ENCODE measurements at regions not wholly inside any gene's neighbourhood (a gene's known extent, or its start where the extent isn't known, plus 50 kb on each side); places are given as distances from the start of the nearest gene placed in this dataset.

DNA sequence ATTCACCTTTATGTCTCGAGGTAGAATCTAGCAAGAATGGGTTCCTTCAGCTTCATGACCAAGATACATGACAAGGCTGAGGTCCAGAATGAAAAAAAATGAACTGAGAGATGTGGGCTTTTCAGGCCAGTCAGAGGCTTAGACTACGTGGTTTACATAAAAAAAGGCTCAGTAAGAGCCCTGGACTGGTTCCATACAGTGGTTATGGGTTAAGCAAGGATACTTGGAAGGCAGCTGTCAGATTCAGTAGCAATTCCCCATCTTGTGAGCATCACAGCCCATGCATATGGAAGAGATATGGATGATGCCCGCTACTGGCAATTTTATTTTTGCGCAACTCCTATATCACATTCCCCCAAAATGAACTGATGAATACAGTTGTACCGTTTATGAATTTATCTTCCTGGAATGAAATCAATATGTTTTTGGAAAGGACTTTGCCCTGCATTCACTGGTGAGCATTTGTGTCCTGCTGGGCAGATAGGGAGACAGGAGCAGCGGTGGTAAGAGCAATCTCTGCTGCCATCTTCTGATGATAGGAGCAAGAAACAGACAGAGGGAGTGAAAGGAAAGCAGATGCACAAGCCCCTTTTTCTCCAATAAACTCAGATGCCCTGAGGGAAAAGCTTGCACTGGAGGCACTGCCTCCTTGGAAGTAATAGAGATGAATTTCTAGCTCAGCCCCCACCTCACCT is 280.4 kb downstream of the GALC start:
- DNase-seq: no peak

DNA sequence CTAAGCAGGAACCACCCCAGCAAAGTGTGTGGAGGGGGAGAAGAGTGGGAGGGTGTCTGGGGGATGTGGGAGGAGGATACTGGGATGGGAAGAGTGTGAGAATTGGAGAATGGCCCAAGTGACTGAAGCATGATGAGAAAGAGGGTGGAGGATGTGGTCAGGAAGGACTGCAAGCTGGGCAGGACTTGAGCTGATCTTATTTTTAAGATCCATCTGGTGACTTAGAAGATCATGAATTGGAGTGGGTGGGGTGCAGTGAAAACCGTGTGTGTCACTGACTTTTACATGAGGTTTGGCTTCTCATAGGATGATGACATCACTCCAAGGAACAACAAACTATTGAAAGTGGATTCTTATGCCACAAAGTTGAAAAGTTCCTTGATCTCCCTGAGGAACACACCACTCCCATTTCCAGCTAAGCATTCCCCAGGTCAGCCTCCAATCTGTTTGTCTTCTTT is 287.5 kb downstream of the GALC start:
- peak; percentile 46 for DNase-seq

- no peak for DNase-seq
Measured at GRCh38 chr14:87698481-87698880, 294.5 kb downstream of the GALC start.

DNA sequence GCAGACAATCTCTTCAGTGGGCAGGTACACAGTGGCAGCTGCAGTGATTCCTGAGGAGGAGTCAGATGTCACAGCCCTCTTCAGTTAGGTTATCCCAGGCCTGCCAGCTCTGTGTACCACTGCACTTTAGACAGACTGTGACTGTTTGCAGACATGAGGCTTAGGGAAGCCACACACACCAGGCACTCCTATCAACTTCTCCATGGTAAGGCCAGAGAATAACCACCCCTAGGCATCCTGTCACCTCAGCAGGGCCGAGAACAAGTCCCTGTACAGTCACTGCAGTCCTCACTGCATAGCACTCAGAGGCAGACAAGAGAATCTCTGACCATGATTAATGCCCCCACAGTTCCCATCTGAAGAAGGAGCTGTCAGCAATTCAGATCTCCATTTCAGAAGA is 296.5 kb downstream of the GALC start:
- DNase-seq: no peak

DNA sequence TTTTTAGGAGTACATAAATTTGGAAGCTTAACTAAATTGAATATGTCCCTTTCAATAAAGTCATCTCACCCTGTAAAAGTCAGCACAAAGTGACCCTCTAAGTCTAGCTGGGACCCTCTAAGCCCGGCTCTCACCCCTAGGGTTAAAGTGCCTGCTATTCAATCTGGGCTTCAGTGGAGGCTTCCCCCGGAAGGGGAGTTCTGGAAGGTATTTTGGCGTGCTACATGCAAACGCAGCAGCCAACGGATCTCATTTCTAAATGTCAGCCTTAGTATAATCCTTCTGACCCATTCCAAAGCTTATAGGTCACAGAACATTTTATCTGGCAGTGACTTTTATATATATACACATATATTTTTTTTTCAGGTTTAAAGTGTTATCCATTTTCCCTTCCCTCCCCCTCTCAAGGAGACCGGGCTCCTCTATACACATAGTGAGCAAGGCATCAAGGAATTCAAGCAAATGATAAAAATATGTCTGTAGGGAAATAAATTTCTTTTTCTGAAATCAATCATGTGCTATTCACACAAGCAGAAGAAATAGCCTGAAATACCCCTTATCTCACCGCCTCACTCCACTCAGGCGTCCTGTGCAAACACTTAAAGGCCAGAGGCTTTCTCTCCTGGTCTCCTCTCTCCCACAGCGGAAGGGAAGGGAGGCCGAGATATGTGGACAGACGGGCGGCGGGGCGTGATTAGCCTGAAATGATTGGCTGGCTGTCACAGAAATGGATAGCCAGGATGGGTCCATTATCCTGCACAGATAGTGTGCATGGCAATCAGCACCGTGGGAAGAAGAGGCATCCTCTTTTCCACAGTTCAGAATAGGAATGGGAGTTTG is 301.7 kb downstream of the GALC start:
- no peak for DNase-seq

GRCh38 chr14:87690076-87690613 is 302.8 kb downstream of the GALC start:
- DNase-seq: no peak

- DNase-seq: no peak
Measured at GRCh38 chr14:87688524-87688923, 304.5 kb downstream of the GALC start.

- peak; percentile 41 for DNase-seq
Measured at GRCh38 chr14:87687420-87687819, 305.6 kb downstream of the GALC start.

DNA sequence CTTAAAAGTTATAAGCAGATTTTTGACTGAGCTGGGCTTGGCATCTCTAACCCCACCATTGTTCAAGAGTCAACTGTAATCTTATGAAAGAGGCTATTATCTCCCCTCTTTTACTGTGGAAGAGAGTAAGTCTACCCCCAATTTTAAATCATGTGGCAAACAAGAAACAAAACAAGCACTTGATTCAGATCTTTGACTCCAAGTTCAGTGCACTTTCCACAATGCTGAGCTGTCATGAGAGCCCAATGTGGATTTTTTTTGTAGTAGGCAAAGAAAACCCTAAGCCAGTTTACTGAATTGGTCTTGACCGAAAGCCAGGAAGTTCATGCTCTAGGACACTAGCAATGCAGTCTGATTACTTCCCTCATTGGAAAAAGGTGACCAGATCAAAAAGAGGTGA is 306.2 kb downstream of the GALC start:
- no peak for DNase-seq

- DNase-seq: peak; percentile 69
Measured at GRCh38 chr14:87679866-87680265, 313.1 kb downstream of the GALC start.

- DNase-seq: no peak
Measured at GRCh38 chr14:87678624-87679023, 314.4 kb downstream of the GALC start.

DNA sequence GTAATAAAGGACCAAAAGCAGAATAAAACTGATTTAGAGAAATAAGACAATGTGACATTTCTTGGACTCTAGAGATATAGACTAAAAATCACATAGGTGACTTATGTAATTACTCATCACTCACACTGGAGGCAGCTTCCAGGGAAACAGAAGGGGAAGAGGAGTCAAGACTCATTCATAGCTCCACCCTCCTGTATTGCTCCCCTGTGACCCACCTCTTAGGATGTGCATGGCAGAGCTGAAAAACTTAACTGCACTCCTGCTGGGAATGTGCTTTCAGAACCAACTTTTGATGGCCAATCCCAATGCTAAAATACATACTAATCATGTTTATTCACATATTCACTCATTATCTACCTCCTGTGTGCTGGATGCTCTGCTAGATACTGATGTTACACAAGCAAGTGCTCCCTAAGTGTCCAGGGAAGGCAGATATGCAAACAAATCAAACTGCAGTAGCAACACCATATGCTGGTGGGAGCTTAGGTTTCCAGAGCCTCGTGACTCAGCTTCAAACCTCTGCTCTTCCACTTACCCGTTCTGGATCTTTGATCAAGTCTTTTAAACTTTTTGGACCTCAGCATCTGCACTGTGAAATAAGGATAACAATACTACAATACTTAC is 316.1 kb downstream of the GALC start:
- DNase-seq: no peak

- no peak for DNase-seq
Measured at GRCh38 chr14:87667659-87668058, 325.3 kb downstream of the GALC start.

- DNase-seq: no peak
Measured at GRCh38 chr14:87656315-87656714, 336.7 kb downstream of the GALC start.

DNA sequence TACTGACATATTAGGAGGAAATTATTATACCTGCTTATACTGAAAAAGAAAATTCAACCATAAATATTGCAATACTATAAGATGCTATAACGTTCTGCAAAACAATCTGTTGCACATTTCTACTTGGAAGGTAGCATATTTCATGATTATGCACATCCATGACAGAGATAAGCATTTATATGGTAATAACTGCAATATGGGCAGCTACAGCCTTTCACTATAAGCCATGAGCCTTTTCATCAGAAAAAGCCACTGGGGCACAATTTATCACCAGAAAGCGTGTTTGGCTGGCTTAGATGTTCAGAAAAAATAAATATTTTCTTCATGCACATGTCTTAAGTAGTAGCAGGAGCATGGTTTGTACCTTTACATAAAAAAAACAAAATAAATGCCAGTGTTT is 340.7 kb downstream of the GALC start:
- DNase-seq: no peak

DNA sequence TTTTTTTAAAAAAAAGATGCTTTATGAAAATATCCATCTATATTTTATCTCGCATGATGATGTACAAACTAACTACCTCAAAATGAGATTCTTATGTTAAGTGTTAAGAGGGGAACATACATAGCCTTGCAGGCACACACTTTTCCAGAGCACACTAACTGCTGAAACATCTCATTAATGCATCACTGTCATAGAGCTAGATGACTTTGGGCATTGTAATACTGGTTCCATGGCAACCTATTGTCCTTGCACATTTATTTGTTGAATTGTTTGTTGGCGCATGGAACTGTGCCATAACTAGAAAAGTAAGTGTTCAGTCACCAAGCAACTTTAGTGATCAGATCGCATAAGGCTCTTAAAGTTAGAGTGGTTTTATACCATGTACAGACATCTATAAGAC is 348.3 kb downstream of the GALC start:
- no peak for DNase-seq

- DNase-seq: no peak
Measured at GRCh38 chr14:87643005-87643404, 350.0 kb downstream of the GALC start.

DNA sequence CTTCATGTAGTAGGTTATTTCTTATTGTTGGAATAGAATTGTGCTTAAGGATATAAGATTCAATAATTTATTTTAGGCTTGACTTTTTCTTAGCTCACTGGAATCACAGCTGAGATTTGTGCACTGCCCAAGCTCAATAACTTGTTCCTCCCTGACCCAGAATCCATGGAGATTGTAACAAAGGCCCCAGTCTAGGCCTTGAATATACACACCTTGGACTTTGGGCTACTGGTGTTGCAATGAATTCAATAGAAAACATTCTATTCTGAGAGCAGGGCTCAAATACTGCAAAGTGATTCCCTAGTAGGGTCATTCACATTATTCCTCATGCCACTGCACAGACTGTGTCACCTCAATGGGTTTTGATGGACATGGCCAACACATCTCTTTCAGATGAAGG is 352.4 kb downstream of the GALC start:
- no peak for DNase-seq

GRCh38 chr14:87638196-87638595 is 354.8 kb downstream of the GALC start:
- DNase-seq: no peak

DNA sequence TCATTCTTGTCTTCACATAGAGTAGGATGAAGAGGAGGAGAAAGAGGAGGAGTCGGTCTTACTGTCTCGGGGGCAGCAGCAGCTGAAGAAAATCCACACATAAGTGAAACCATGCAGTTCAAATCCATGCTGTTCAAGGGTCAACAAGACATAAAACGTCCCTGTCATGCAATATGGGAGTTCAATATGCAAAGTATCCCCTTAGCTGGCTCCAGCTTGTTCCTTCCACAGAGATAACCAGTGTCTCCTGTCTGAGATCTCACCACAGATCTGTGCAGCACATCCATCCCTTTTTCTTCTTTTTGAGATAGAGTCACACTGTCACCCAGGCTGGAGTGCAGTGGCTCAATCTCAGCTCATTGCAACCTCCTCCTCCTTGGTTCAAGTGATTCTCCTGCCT is 357.5 kb downstream of the GALC start:
- DNase-seq: no peak

DNA sequence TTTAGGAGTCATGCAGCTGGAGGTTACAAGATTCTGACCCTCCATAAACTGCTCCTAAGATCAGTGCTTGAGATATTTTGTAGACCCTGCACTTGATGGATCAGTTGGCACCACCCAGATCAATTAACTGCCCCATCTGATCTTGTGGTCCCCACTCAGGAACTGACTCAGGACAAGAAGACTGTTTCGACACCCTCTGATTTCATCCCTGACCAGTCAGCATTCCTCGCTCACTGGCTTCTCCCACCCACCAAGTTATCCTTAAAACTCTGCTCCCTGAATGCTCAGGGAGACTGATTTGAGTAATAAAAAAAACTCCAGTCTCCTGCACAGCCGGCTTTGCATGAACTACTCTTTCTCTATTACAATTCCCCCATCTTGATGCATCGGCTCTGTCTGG is 360.2 kb downstream of the GALC start:
- DNase-seq: no peak

DNA sequence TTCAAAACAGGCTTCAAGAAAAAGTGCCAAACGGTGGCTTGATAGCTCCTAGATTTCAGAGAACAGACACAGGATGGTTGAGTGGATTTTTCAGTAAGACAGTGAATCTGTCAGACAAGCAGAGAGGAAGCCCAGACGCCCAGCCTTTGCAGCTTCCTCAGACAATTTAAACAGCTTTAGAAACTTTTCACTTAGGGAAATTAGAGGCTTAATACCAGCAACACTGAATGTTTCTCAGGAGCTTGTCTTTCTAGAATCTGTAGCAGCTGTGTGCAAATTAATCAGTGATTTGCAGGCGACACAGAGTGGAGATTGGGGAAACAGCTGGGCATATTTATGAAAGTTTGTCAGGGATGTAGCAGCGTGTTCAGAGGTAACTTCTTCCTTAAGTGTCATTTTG is 362.1 kb downstream of the GALC start:
- no peak for DNase-seq

DNA sequence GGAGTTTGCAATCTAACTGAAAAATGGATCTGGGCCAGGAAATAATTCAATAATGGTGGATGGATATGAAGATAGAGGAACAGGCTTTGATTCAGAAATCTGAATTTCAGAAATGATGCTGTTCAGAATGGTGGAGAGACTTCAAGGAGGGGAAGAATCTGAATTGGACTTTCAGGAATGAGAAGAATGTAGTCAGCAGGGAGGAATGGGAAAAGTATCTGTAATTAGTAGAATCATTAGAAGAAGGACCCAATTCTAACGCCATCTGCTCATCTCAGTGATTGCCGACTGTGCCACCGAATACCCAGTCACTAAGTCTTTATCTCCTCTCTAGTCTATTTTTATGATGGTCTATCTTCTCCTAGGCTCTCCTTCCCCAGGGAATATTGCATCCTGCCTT is 363.2 kb downstream of the GALC start:
- DNase-seq: no peak

- no peak for DNase-seq
Measured at GRCh38 chr14:87628780-87629179, 364.2 kb downstream of the GALC start.
